SK-N-SH (cell line): ENCODE measurements at regions not wholly inside any gene's neighbourhood (a gene's known extent, or its start where the extent isn't known, plus 50 kb on each side); places are given as distances from the start of the nearest gene placed in this dataset.

Source experiments
- CTCF ChIA-PET: fragments of 300-600, 350-600 bp; formaldehyde crosslinking; extraction: SDS; loops from one replicate; lab custom pipeline; 2021; lab: Yijun Ruan, JAX
- POLR2A ChIA-PET: fragments of 350-600 bp; sonication (Branson Sonifier 250); formaldehyde crosslinking; extraction: SDS; loops from one replicate; lab custom pipeline; 2020; ENCODE audit warnings: antibody characterized with exemption, inconsistent platforms; lab: Yijun Ruan, JAX
- DNase-seq: peaks from one replicate; pipeline ENCODE4 v3.0.0; 2012
- H2AFZ ChIP-seq: fragments of 200-600 bp; sonication (generic); 2 replicates; pipeline ENCODE4 v1.8.1; 2016; ENCODE audit warnings: antibody characterized with exemption, mild to moderate bottlenecking, low read depth
- H3F3A ChIP-seq: fragments of 200-600 bp; sonication (generic); replicated peaks from 2 replicates; pipeline ENCODE3; 2016; ENCODE audit warnings: antibody characterized with exemption, mild to moderate bottlenecking; ENCODE audit not compliant: insufficient read depth
- H3K27ac ChIP-seq, 2 experiments: fragments of 200-500 bp in 1 of 2; fragments of 200-600 bp in 1 of 2; sonication (Bioruptor generic) in 1 of 2; sonication (generic), shearing (Covaris generic) in 1 of 2; 2 replicates each; pipeline versions ENCODE4 v1.5.1 to v1.6.1; 2014 to 2016; ENCODE audit warnings: low read depth in 2 of 2, inconsistent platforms in 1 of 2, low read length in 1 of 2, mild to moderate bottlenecking in 1 of 2, mixed read lengths in 1 of 2
- H3K27me3 ChIP-seq: fragments of 200-600 bp; sonication (generic), shearing (Covaris generic); 2 replicates; pipeline ENCODE4 v1.6.1; 2016; ENCODE audit warnings: mixed run types; ENCODE audit not compliant: insufficient read depth
- H3K36me3 ChIP-seq, 2 experiments: fragments of 200-500 bp in 1 of 2; fragments of 200-600 bp in 1 of 2; sonication (Bioruptor generic) in 1 of 2; sonication (generic) in 1 of 2; replicated peaks in 1 of 2; 2 replicates each; pipeline versions ENCODE3 to v1.5.1; 2014 to 2016; ENCODE audit warnings: low read length in 1 of 2, mild to moderate bottlenecking in 1 of 2; ENCODE audit not compliant: insufficient read depth in 2 of 2, control insufficient read depth in 1 of 2
- H3K4me1 ChIP-seq, 2 experiments: fragments of 200-500 bp in 1 of 2; fragments of 200-600 bp in 1 of 2; sonication (Bioruptor generic) in 1 of 2; sonication (generic), shearing (Covaris generic) in 1 of 2; 2 replicates each; pipeline versions ENCODE4 v1.5.1 to v1.6.1; 2014 to 2016; ENCODE audit warnings: low read depth in 1 of 2, low read length in 1 of 2, mixed run types in 1 of 2; ENCODE audit not compliant: insufficient read depth in 2 of 2, control insufficient read depth in 1 of 2
- H3K4me2 ChIP-seq: fragments of 200-600 bp; sonication (generic), shearing (Covaris generic); 2 replicates; pipeline ENCODE4 v1.6.1; 2017; ENCODE audit warnings: mixed run types
- H3K4me3 ChIP-seq, 2 experiments: fragments of 200-500 bp in 1 of 2; fragments of 200-600 bp in 1 of 2; sonication (Bioruptor generic) in 1 of 2; sonication (generic), shearing (Covaris generic) in 1 of 2; 2 replicates each; pipeline versions ENCODE4 v1.5.1 to v1.8.1; 2014 to 2016; ENCODE audit warnings: low read depth in 2 of 2, inconsistent platforms in 1 of 2, low read length in 1 of 2, mild to moderate bottlenecking in 1 of 2, mixed read lengths in 1 of 2, moderate library complexity in 1 of 2
- H3K79me2 ChIP-seq: fragments of 200-600 bp; sonication (generic); 2 replicates; pipeline ENCODE4 v1.8.1; 2017; ENCODE audit warnings: mild to moderate bottlenecking; ENCODE audit not compliant: insufficient read depth
- H3K9ac ChIP-seq: fragments of 200-600 bp; sonication (generic); 2 replicates; pipeline ENCODE4 v1.6.1; 2017; ENCODE audit warnings: mixed run types
- H3K9me2 ChIP-seq: fragments of 200-600 bp; sonication (generic); 2 replicates; pipeline ENCODE4 v1.6.1; 2017; ENCODE audit warnings: mixed run types
- H3K9me3 ChIP-seq: fragments of 200-600 bp; sonication (generic); 2 replicates; pipeline ENCODE4 v1.6.1; 2017; ENCODE audit warnings: mixed run types, mild to moderate bottlenecking, moderate library complexity
- H4K20me1 ChIP-seq: fragments of 200-600 bp; sonication (generic); 2 replicates; pipeline ENCODE4 v1.6.1; 2017; ENCODE audit warnings: mild to moderate bottlenecking, mixed run types; ENCODE audit not compliant: insufficient read depth
- CHD2 ChIP-seq: fragments of 150-350 bp; IDR thresholded peaks from 2 replicates; pipeline ENCODE4 v1.6.1; 2018; ENCODE audit warnings: low read length; ENCODE audit not compliant: partially characterized antibody
- CTCF ChIP-seq: fragments of 200-600 bp; sonication (generic); IDR thresholded peaks from 2 replicates; pipeline ENCODE4 v1.6.1; 2017; ENCODE audit warnings: antibody characterized with exemption, mild to moderate bottlenecking, moderate library complexity
- ELF1 ChIP-seq: IDR thresholded peaks from 2 replicates; pipeline ENCODE4 v1.4.0; 2012
- EZH2phosphoT487 ChIP-seq: fragments of 200-600 bp; sonication (generic); IDR thresholded peaks from 2 replicates; pipeline ENCODE4 v1.6.1; 2017; ENCODE audit warnings: low read depth, mixed run types, mild to moderate bottlenecking, antibody characterized with exemption, moderate library complexity, borderline replicate concordance
- GABPA ChIP-seq: IDR thresholded peaks from 2 replicates; pipeline ENCODE4 v1.4.0; 2012; ENCODE audit warnings: low read depth, mild to moderate bottlenecking
- GATA2 ChIP-seq: sonication (generic); formaldehyde crosslinking; IDR thresholded peaks from 2 replicates; pipeline ENCODE4 v1.5.0; 2020; ENCODE audit warnings: mild to moderate bottlenecking, missing genetic modification reagents
- NFIC ChIP-seq: IDR thresholded peaks from 2 replicates; pipeline ENCODE4 v1.4.0; 2012; ENCODE audit warnings: borderline replicate concordance
- NRF1 ChIP-seq: IDR thresholded peaks from 2 replicates; pipeline ENCODE4 v1.6.1; 2012; ENCODE audit warnings: low read depth, mild to moderate bottlenecking, low read length
- POLR2AphosphoS5 ChIP-seq: IDR thresholded peaks from 2 replicates; pipeline ENCODE4 v1.6.1; 2012; ENCODE audit warnings: low read depth, low read length
- RCOR1 ChIP-seq: fragments of 150-350 bp; IDR thresholded peaks from 2 replicates; pipeline ENCODE4 v1.6.1; 2017; ENCODE audit warnings: antibody characterized with exemption, low read length
- RXRA ChIP-seq: IDR thresholded peaks from 2 replicates; pipeline ENCODE4 v1.4.0; 2012; ENCODE audit warnings: low read depth, mild to moderate bottlenecking, borderline replicate concordance
- SIN3A ChIP-seq: IDR thresholded peaks from 2 replicates; pipeline ENCODE4 v1.6.1; 2012; ENCODE audit warnings: low read depth, mild to moderate bottlenecking, low read length, moderate library complexity, borderline replicate concordance
- SMC3 ChIP-seq: IDR thresholded peaks from 2 replicates; pipeline ENCODE4 v1.6.1; 2012; ENCODE audit warnings: low read depth, low read length, improper control_type of control experiment
- TCF12 ChIP-seq: IDR thresholded peaks from 2 replicates; pipeline ENCODE4 v1.4.0; 2012
- WGBS: methylation state at CpG from one replicate; pipeline ENCODE4 v1.1.6; 2017; ENCODE audit warnings: low lambda C conversion rate; 5-methylcytosine and 5-hydroxymethylcytosine counted together
- TF ChIP-seq, protein P1 (sequence below): IDR thresholded peaks from 2 replicates; pipeline ENCODE4 v1.4.0; 2012; ENCODE audit warnings: low read depth
- TF ChIP-seq, protein P2 (sequence below): fragments of 150-350 bp; IDR thresholded peaks from 2 replicates; pipeline ENCODE4 v1.6.1; 2016; ENCODE audit warnings: mild to moderate bottlenecking, low read depth, low read length
- TF ChIP-seq, protein P3 (sequence below): fragments of 150-350 bp; IDR thresholded peaks from 2 replicates; pipeline ENCODE4 v1.6.1; 2017; ENCODE audit warnings: antibody characterized with exemption, low read length, low read depth, borderline replicate concordance
- TF ChIP-seq, protein P4 (sequence below): IDR thresholded peaks from 2 replicates; pipeline ENCODE4 v1.4.0; 2012; ENCODE audit warnings: low read depth, borderline replicate concordance

DNA sequence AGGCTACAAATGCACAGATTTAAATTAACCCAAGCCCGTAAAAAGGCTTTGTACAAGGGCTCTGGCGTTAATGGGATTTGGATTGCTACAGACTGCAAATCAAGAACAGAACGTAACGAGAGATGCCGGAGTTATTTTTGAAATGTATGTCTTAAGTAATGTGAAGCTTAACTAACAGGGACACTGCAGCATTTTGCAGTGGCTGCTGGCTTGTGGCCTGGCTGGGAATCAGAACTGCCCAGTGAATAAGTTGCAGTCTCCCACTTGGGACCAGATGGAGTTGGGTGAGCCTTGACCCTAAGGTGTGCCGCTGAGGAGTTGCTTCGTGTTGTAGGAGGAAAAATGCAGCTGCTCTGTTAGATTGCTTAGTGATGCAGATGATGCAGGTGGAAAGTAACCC, 318.4 kb downstream of the DHX15 start (continued):
- TF ChIP-seq, protein P1, sequence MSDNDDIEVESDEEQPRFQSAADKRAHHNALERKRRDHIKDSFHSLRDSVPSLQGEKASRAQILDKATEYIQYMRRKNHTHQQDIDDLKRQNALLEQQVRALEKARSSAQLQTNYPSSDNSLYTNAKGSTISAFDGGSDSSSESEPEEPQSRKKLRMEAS = no peak

DNA sequence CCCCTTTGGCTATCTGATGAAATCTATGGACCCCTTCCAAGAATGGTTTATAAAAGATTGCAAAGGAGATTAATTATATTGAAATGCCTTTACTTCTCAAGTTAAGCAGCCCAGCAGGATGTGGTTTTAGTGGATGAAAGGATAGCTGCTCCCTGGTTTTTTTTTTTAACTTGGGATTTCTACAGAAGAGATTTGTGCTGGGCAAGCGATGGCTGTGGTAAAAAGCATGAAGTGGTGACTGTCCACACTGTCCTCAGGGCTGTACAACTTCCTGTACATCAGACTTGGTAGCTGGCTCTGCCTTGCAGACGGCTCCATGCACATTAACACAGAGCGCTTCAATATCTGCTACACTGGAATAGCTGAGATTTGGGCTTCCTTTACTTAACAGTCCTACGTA, 321.7 kb downstream of the DHX15 start:
- 29% methylated on average over 4 of the region's 4 CpGs for WGBS
- CTCF ChIA-PET = interaction anchor here (0.7 kb wide), 1 partner anchor 553 kb away, joined by 3 read pairs; no protein-coding TSS in a partner anchor
- no peak overlapping the region for H3K27ac ChIP-seq
- H3K9ac ChIP-seq = no peak overlapping the region
- H3K36me3 ChIP-seq = no peaks in the 10 kb centered on the region
- TF ChIP-seq, protein P2, sequence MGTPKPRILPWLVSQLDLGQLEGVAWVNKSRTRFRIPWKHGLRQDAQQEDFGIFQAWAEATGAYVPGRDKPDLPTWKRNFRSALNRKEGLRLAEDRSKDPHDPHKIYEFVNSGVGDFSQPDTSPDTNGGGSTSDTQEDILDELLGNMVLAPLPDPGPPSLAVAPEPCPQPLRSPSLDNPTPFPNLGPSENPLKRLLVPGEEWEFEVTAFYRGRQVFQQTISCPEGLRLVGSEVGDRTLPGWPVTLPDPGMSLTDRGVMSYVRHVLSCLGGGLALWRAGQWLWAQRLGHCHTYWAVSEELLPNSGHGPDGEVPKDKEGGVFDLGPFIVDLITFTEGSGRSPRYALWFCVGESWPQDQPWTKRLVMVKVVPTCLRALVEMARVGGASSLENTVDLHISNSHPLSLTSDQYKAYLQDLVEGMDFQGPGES = no peak
- TF ChIP-seq GABPA (no peak), NFIC (no peak), ELF1 (no peak), GATA2 (no peak), EZH2phosphoT487 (no peak), SIN3A (no peak), NRF1 (no peak), RCOR1 (no peak), SMC3 (no peak), TCF12 (no peak), CHD2 (no peak), POLR2AphosphoS5 (no peak), CTCF (no peak), RXRA (no peak)
- TF ChIP-seq, protein P3, sequence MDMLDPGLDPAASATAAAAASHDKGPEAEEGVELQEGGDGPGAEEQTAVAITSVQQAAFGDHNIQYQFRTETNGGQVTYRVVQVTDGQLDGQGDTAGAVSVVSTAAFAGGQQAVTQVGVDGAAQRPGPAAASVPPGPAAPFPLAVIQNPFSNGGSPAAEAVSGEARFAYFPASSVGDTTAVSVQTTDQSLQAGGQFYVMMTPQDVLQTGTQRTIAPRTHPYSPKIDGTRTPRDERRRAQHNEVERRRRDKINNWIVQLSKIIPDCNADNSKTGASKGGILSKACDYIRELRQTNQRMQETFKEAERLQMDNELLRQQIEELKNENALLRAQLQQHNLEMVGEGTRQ = no peak
- TF ChIP-seq, protein P1 = no peak
- TF ChIP-seq, protein P4, sequence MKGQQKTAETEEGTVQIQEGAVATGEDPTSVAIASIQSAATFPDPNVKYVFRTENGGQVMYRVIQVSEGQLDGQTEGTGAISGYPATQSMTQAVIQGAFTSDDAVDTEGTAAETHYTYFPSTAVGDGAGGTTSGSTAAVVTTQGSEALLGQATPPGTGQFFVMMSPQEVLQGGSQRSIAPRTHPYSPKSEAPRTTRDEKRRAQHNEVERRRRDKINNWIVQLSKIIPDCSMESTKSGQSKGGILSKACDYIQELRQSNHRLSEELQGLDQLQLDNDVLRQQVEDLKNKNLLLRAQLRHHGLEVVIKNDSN = no peak
- TF ChIP-seq, all 33 proteins: peak for 0
- no peaks in the 10 kb centered on the region for H3K4me1 ChIP-seq
- H4K20me1 ChIP-seq = no peaks in the 10 kb centered on the region
- no peaks in the 10 kb centered on the region for H3K9me3 ChIP-seq
- H3K9me2 ChIP-seq = no peaks in the 10 kb centered on the region
- no peak overlapping the region for H3K4me3 ChIP-seq
- no peak for DNase-seq
- H3F3A ChIP-seq = no peaks in the 10 kb centered on the region
- H2AFZ ChIP-seq = no peak overlapping the region
- H3K4me2 ChIP-seq = no peak overlapping the region
- POLR2A ChIA-PET = no interaction called here
- no peaks in the 10 kb centered on the region for H3K79me2 ChIP-seq
- H3K27me3 ChIP-seq = no peaks in the 10 kb centered on the region; the same call in 1 of the 2 replicates
